GM12891 (cell line): ENCODE measurements at regions not wholly inside any gene's neighbourhood (a gene's known extent, or its start where the extent isn't known, plus 50 kb on each side); places are given as distances from the start of the nearest gene placed in this dataset.

Experiments
- POLR2A ChIP-seq: IDR thresholded peaks from 2 replicates; pipeline ENCODE4 v1.6.1; 2011; ENCODE audit warnings: low read depth, low read length, control low read depth
- POLR2AphosphoS5 ChIP-seq: IDR thresholded peaks from 2 replicates; pipeline ENCODE4 v1.6.1; 2011; ENCODE audit warnings: low read depth, low read length, control low read depth
- POU2F2 ChIP-seq: IDR thresholded peaks from 2 replicates; pipeline ENCODE4 v1.6.1; 2011; ENCODE audit warnings: low read depth, mild to moderate bottlenecking, control low read depth, low read length, moderate library complexity
- SPI1 ChIP-seq: IDR thresholded peaks from 2 replicates; pipeline ENCODE4 v1.6.1; 2011; ENCODE audit warnings: low read depth, low read length, control low read depth
- TAF1 ChIP-seq: IDR thresholded peaks from 2 replicates; pipeline ENCODE4 v1.6.1; 2011; ENCODE audit warnings: low read depth, low read length, control low read depth

GRCh38 chr17:31702041-31702440 is 157.0 kb downstream of the COPRS start:
- no peak for TF ChIP-seq POLR2A
- no peak for TF ChIP-seq TAF1
- no peak for TF ChIP-seq POLR2AphosphoS5
- TF ChIP-seq SPI1: no peak
- no peak for TF ChIP-seq POU2F2
